Astrocyte of the cerebellum (primary cell): ENCODE measurements at regions not wholly inside any gene's neighbourhood (a gene's known extent, or its start where the extent isn't known, plus 50 kb on each side); places are given as distances from the start of the nearest gene placed in this dataset.

Experiments
- DNase-seq: peaks from one replicate; pipeline ENCODE4 v3.0.0-alpha.2; 2011; ENCODE audit warnings: low read depth
- H3K4me3 ChIP-seq: 2 replicates; pipeline ENCODE4 v1.5.1; 2011; ENCODE audit warnings: mild to moderate bottlenecking, low read depth, low read length, moderate library complexity
- in situ Hi-C: cut with HindIII; loops from 2 replicates; pipeline ENCODE4 v1.10.0; 2017; ENCODE audit warnings: low sequenced_read_pairs
- TF ChIP-seq, protein P1 (sequence below): IDR thresholded peaks from 2 replicates; pipeline ENCODE4 v1.5.1; 2012; ENCODE audit warnings: low read length, low read depth, moderate library complexity, mild to moderate bottlenecking; ENCODE audit errors: missing control alignments

- DNase-seq, result no peak
- TF ChIP-seq, protein P1, sequence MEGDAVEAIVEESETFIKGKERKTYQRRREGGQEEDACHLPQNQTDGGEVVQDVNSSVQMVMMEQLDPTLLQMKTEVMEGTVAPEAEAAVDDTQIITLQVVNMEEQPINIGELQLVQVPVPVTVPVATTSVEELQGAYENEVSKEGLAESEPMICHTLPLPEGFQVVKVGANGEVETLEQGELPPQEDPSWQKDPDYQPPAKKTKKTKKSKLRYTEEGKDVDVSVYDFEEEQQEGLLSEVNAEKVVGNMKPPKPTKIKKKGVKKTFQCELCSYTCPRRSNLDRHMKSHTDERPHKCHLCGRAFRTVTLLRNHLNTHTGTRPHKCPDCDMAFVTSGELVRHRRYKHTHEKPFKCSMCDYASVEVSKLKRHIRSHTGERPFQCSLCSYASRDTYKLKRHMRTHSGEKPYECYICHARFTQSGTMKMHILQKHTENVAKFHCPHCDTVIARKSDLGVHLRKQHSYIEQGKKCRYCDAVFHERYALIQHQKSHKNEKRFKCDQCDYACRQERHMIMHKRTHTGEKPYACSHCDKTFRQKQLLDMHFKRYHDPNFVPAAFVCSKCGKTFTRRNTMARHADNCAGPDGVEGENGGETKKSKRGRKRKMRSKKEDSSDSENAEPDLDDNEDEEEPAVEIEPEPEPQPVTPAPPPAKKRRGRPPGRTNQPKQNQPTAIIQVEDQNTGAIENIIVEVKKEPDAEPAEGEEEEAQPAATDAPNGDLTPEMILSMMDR, result no peak
- no peak overlapping the region for H3K4me3 ChIP-seq
- in situ Hi-C loops, result no loop called here
These were observed 622.4 kb upstream of the PCDH10 start for GRCh38 chr4:132526652-132527051.

DNA sequence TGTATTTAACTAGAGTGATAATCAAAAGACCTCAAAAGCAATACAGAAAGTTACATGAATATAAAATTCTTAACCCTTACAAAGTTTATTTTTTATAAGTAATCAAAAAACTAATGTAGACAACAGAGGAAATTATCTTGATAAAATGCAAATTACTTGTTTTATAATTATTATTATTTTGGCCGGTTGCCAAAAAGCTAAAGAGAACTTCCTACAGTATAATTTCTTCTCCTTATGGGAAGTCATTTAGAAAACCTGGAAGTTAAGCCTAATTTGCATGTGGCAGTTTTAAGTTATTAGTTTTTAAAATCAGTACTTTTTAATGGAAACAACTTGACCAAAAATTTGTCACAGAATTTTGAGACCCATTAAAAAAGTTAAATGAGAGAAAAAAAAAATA, 621.3 kb upstream of the PCDH10 start:
- in situ Hi-C loops, result no loop called here
- TF ChIP-seq, protein P1, result no peak
- DNase-seq, result no peak
- H3K4me3 ChIP-seq, result no peak overlapping the region

GRCh38 chr4:132530861-132531260, 618.2 kb upstream of the PCDH10 start:
- TF ChIP-seq, protein P1, result no peak
- H3K4me3 ChIP-seq, result no peak overlapping the region
- in situ Hi-C loops, result no loop called here
- no peak for DNase-seq

GRCh38 chr4:132540268-132540667, 608.8 kb upstream of the PCDH10 start:
- H3K4me3 ChIP-seq, result no peak overlapping the region
- in situ Hi-C loops, result no loop called here
- TF ChIP-seq, protein P1, result no peak
- no peak for DNase-seq

DNA sequence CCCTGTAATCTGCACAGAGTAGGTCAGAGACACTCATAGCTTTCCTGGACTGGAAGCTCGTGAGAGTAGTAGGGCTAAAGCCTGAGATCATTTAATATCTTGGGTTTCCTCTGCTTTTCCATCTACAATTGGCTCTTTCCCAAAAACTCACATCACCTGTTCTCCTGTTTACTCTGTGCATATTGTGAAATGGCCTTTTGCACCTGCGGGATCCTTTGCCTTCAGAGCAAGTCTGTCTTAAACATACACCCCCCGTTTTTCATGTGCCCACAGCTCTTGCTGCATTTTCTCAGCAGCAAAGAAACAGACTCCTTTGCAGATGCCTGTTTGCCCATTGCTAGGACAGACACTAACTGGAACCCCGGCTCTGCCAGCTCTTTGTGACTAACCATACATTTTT, 608.3 kb upstream of the PCDH10 start:
- TF ChIP-seq, protein P1, result no peak
- DNase-seq, result no peak
- in situ Hi-C loops, result no loop called here
- H3K4me3 ChIP-seq, result no peak overlapping the region

DNA sequence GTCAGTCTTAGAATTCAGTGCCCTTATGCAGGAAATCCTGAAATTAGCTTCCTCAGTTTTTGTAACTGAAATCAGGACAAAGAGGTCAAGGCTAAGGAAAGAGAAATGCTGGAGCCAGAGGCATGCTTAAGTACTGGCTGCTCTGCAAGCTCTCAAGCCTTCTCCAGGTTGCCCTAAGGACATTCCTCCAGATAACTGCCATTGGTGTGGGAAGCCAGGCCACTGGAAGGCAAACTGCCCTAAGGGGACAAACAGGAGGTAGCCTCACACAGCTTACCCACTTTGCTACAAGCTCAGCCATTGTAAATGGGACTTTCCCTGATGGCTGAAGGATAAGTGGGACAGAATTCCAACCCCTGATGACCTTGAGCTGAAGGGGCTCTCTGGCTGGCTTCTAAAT, 606.9 kb upstream of the PCDH10 start:
- TF ChIP-seq, protein P1, result no peak
- in situ Hi-C loops, result no loop called here
- DNase-seq, result no peak
- no peak overlapping the region for H3K4me3 ChIP-seq

DNA sequence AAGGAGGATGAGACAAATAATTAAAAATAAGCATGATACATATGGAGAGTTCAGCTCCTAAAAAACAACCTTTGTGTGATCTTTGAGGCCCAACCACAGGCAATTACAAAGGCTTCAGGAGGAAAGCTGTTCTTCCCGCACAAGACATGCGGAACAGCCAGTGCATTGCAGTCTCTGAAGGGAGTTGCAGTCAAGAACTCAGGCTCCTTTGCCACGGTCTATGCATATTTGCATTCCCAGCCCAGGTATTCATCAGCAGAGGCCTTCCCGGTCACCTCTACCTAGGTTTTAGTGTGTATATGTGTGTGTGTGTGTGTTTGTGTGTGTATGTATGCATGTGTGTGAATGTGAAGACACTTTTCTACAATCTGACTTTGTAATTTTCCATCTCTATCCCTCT, 600.6 kb upstream of the PCDH10 start:
- in situ Hi-C loops, result no loop called here
- no peak overlapping the region for H3K4me3 ChIP-seq
- TF ChIP-seq, protein P1, result no peak
- no peak for DNase-seq
